CMK (cell line): ENCODE measurements at regions not wholly inside any gene's neighbourhood (a gene's known extent, or its start where the extent isn't known, plus 50 kb on each side); places are given as distances from the start of the nearest gene placed in this dataset.

Experiments
- DNase-seq: peaks from one replicate; pipeline ENCODE4 v3.0.0-alpha.2; 2010; ENCODE audit warnings: low read depth

GRCh38 chr12:93043192-93043876, 114.2 kb upstream of the EEA1 start:
- no peak for DNase-seq

DNA sequence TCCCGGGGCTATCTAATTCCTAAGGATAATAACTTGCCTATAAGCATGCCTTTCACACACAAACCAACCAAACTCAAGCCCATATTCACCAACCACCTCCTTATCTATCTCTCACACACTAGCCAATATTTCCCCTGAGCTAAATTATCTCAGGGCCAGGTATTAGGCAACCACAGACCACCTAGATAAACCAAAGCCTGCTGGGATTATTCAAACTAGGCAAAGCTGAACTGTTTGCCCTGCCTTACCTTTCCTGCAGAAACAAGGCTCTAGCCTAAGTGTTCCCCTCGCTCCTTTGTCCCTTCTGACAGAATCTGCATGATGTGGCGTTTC, 114.7 kb upstream of the EEA1 start:
- DNase-seq = no peak

DNA sequence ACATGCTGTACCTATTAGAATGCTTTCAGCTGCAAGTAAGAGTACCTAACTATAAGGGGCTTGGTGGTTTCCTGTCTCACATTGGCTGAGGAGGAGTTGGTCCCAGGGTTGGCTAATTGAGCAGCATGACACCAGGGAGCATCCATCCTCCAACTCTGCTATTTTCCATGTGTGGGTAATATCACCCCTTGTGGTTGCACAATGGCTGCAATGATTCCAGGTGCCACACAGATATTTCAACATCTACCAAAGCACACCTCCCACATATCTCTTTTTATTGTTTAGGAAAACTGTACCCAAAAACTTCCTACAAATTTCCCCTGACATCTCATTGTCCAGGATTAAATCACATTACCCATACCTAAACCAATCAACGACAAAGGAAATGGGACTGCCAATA, 118.0 kb upstream of the EEA1 start:
- DNase-seq = no peak

DNA sequence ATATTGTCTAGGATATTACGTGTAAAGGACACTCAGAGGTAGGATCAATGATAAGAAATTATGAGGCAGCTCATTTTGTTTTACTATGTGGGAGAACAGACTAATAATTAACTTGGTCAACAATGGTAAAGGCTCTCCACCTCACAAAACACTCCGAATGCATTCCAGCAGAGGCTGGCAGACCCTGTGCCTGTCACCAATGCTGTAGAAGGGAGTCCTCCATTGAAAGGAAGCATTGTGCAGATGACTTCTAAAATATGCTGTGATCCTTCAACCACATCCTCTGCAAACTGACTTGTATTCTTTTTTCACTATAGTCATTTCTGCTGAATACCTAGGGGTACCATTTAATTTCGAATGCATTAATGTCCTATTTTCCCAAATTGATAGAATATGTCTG, 119.6 kb upstream of the EEA1 start:
- DNase-seq = no peak

DNA sequence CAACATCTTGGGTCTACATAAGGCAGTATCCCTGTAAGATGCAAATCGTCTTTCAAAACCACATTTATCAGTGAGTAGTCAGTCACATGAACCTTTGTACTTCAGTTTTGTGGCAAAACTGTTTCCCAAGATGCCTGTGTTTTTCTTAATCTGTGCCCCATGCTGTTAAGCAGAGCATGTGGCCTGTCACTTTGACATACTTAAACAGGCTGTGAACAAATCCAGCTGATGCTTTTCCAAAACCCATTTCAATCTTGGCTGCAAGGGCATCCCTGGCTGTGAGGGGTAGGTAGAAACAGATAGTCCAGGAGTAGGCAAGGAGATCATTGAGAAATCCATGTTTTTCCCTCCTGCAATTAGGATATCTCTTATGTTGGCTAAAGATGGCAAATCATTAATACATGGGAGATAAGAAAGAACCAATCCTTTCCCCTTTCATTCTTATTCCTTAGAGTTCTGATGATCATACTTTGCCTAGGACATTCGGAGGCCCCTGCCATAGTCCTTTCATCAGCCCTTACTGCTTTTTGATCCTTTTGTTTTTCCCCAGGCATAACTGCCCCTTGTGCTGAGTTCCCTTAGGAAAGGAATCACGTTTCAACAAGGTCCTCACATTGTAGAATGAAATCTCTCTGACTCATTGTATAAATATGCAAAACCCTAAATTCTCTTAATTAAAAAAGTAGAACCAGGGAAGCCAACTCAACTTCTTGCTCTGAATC, 121.1 kb upstream of the EEA1 start:
- DNase-seq = no peak

DNA sequence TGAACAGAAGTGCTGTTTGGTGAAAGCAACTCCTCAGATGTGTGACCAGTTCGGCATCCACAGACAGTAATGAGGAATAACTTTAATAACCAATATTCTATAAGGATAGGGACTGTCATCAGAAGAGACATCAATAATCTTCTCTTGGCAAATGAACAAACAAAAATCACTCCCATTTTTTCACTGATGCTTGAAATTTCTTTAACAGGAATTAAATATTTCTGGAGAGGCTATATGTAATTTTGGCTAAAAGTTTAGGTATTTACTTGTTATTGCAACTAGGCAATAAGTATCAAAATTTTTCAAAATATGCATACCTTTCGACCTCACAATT, 121.6 kb upstream of the EEA1 start:
- no peak for DNase-seq

- DNase-seq = no peak
These were observed 124.9 kb upstream of the EEA1 start for GRCh38 chr12:93054021-93054420.

GRCh38 chr12:93055221-93055620, 126.1 kb upstream of the EEA1 start:
- no peak for DNase-seq

- no peak for DNase-seq
These were observed 128.0 kb upstream of the EEA1 start for GRCh38 chr12:93056971-93057535.

DNA sequence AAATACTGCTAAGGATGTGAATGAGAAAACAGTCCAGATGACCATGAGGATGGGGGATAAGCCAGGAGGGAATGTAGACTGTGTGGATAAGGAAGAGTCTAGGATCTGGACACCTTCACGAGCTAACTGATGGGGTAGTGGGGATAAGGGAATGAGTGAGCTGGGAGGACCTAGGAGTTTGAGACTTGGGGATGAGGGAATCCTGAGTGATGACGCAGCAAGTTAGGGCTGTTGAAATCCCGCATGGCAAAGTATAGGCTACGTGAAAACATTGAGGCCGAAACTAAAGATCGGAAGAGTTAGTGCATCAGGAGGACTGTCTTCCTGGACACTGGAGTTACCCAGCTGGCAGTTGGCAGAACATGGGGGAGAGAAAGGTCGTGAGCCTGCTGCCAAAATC, 129.2 kb upstream of the EEA1 start:
- no peak for DNase-seq

GRCh38 chr12:93059288-93059687, 130.2 kb upstream of the EEA1 start:
- DNase-seq = no peak

GRCh38 chr12:93059925-93060665, 131.0 kb upstream of the EEA1 start:
- no peak for DNase-seq

DNA sequence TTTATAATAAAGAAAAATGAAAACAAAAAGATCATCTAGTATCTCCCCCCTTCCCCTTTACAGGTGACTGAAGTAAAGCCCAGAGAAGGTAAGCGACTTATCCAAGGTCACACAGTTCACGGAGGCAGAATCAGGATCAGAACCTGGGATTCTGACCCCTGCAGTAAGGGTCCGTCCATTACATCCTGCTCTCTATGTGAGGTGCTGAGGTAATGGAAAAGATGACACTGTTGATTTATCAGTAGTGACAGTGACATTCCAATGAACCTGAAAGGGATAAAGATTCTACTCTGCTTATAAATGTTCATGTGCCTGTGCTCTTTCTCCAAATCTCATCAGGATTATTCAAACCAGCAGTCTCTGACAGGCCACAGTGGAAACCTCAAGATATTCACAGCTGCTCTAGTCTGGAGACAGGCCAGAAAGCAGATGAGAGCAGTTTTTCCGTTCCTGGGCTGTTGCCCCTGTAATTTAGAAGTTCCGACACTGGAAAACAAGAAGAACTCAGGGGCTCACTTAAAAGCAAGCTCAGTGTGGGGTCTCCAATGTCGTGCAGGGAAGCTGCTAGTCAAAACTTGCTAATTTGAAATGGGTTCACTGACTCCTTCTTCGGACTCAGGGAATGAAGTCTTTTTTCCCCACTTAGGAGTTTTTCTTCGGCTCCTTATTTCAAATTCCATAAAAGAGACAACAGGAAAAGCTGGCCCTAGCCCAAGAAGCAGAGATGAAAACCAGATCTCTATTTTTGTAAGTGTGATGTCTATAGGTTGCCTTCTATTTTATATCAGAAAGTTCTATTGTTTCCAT, 131.8 kb upstream of the EEA1 start:
- DNase-seq = no peak

GRCh38 chr12:93061473-93062419, 132.7 kb upstream of the EEA1 start:
- no peak for DNase-seq

- no peak for DNase-seq
These were observed 136.8 kb upstream of the EEA1 start for GRCh38 chr12:93065896-93066295.

- no peak for DNase-seq
These were observed 143.2 kb upstream of the EEA1 start for GRCh38 chr12:93072340-93072739.

- no peak for DNase-seq
These were observed 144.2 kb upstream of the EEA1 start for GRCh38 chr12:93073324-93073723.

DNA sequence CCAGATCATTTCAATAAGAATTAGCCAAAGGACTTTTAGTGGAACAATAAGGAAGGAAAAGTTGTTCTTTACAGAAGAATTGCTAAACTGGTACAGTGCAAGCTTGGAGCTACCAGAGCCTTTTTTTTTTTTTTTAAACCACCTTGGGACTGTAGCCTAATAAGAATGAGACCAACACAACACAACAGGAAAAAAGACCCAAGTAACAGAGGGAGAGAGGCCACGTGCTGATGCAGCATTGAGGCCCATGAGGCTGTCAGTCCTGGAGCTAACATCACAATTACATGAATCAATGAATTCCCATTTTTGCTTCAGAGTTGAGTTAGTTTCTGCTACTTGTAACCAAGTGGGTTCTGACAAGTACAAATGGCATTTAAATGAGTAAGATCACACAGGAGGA, 149.0 kb upstream of the EEA1 start:
- no peak for DNase-seq

- no peak for DNase-seq
These were observed 149.5 kb upstream of the EEA1 start for GRCh38 chr12:93078577-93078976.

DNA sequence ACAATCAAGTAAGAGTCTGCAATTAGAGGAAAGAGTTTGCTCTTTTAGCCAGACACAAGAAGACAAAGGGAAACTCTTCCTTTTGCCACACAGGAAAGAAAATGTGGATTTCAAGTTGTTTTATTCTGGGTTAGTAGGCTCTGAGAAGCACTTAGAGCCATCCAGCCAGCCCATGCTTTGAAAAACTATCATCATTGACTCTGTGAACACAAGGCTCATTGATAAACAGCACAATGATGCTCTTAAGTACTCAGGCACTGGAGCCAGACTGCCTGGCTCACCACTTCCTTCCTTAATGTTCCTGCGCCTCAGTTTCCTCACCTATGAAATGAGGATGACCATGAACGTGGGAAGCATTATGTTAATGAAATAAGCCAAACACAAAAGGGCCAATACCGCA, 150.2 kb upstream of the EEA1 start:
- no peak for DNase-seq

GRCh38 chr12:93079976-93080375, 150.9 kb upstream of the EEA1 start:
- no peak for DNase-seq
